DMS153 treated with DMSO at 0.1 percent for 48 hours (cell line): ENCODE measurements at regions not wholly inside any gene's neighbourhood (a gene's known extent, or its start where the extent isn't known, plus 50 kb on each side); places are given as distances from the start of the nearest gene placed in this dataset.

Experiments
- DNase-seq: peaks from one replicate; lab custom pipeline; 2025; ENCODE audit not compliant: unreplicated experiment; lab: John Stamatoyannopoulos, UW

DNA sequence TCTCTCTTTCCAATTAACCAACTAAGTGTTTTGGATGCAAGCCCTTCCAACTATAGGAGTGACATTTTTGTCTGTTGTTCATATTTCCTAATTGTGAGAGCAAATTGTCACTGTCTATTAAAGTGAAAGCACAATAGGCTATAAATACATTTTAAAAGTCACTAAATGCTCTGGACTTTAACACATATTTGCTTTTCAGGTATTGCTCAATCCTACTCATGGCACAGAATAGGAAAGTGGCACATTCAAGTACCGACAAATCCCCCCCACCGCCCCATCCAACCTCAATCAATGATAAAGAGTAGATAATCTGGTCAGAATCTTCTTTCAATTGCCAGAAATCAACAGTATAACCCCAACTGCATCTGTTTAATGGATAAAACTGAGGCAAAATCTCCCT lies 419.8 kb downstream of the PLK2 start:
- no peak for DNase-seq

DNA sequence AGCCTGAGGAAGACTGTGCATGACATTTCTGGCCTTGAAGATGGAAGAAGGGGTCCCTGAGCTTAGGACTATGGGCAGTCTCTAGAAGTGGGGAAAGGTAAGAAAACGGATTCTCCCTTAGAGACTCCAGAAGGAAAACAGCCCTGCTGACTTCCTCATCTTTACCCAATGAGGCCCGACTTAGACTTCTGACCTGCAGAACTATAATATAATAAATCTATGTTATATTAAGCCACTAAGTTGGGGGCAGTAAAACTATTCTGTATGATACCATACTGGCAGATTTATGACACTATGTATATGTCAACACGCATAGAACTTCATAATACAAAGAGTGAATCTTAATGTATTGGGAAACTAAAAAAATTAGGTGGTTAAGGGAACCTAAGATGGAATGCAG lies 422.0 kb downstream of the PLK2 start:
- no peak for DNase-seq

DNA sequence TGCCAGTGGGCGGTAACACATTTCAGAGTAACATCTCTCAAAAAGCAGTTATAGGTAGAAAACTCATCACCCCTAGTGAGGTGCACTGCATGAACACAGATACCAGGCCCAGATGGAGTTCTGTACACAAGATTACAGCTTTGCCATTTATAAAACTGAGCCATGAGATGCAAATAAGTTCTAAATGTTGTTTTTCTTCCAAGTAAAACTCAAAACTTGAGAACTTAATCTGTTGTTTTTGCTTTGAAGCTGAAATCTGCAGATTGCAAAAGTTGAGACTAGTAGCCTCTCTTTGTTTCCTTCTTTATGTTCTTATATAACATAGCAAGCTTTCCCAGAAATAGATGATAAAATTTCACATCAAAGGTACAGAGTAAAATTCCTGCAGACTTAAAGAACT lies 434.1 kb downstream of the PLK2 start:
- DNase-seq, result no peak

DNA sequence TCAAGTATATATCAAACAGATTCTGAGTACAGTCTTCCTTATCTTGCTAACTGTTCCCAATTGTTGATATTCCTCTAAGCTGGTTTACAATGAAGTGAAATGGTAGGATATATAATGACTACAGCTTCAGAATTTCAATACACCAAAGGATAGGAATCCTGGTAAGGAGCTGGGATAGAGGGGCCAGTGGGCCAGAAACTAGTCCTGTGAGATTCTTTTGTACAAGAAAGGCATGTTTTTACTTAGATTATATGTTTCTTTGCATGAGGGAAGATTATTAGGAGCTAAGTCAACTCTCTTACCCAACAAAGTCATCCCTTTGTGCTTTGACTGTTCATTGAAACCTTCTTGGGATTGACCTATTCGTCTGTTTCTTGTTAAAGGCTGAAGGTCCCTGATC lies 435.7 kb downstream of the PLK2 start:
- DNase-seq, result no peak

DNA sequence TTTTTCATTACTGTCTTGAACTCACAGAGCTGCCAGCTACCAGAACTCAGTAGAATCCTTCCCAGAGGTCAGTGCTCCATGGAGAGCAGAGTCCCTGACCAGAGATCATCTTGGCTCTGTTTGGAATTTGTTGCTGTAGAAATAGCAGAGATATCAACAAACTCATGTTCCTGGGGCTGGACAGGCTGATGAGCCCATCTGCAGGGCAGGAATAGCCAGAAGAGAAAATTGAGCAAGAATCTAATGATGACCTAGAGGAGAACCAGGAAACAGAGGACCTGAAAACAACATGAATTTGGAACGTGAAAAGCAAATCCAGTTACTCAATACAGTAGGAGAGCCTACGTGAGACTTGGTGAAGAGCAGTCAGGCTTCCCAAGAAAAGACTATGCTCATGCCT lies 437.8 kb downstream of the PLK2 start:
- no peak for DNase-seq

DNA sequence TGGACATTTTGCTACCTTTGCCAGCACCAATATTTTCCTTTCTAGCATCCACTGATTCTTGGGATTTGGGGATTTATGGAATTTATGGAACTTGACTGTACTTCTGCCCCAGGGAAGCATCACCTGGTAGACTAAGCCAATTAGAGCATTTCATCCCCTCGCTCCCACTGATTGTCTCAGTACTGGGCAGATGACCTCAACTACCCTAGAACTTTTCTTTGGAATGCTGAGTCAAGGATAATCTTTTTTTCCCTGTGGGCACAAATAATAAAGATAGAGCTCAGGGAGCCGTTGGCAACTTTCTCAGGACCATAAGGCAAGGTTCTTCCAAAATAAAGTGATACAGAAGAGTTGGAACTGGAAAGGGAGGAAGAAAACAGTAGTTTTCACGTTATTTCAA lies 438.4 kb downstream of the PLK2 start:
- no peak for DNase-seq

DNA sequence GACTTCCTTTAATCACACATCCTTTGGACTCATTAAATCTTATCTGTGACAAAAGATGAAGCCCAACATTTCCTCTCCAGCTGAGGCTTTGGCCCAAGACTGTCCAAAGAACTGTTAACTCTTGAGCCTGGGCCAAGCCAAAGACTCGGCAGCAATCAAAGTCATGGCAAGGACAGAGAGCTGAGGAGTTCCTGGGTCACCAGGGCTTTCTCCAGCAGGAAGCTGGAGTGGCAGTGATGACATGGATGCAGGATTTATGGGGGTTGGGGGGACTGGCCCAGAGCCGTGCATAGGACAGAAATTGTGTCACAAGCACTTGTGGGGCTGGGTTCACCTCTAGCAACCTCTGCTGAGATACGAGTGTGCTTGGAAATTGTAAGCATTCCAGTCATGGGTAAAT lies 440.3 kb downstream of the PLK2 start:
- DNase-seq, result no peak

DNA sequence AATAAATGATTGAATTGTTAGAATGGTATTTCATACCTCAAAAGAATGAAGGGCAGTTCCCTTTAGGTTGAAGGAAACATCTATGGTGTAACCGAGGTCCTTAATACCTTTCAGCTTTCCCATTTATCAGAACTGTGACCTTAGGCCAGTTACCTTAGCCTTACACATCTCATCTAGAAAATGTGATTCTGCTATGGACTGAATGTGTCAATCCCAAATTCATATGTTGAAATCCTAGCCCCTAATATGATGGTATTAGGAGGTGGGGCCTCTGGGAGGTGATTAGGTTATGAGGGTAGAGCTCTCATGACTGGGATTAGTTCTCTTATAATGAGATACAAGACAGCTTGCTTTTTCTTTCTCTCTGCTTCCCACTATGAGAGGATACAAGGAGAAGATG lies 441.9 kb downstream of the PLK2 start:
- no peak for DNase-seq

DNA sequence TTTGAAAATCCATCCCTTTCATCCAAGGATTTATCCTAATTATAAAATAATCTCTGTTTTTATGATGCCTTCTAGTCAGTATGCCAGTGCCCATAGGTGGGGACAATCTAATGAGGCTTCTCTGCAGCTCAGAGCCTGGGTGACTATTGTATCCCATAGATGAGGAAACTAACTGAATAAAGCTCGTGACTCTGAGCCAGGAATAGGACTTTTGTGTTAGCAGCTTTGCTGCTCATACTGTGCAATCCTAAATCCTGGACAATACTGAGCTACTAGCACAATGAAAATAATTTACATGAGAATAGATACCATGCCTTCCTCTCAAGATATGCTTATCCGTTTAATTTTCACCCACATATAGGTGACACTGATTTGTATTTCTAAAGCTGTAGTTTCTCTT lies 443.0 kb downstream of the PLK2 start:
- DNase-seq, result no peak

DNA sequence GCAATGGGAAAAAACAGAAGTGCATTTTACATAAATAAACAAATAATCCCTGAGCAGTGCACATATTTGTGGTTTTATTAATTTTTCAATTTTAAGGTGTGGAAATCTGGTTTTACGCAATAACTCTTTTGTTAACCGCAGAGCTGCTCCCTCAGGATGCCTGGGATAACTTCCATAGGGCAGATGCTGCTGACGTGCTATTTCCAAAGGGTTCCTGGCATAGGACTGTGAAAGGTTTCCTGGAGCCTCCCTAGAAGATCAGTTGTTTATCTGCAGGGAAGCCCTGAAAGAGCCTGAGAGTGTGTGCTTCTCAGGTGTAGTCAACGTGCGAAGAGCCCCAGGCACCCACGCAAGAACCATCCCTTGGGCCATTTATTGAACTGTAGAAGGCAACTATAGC lies 443.5 kb downstream of the PLK2 start:
- no peak for DNase-seq

DNA sequence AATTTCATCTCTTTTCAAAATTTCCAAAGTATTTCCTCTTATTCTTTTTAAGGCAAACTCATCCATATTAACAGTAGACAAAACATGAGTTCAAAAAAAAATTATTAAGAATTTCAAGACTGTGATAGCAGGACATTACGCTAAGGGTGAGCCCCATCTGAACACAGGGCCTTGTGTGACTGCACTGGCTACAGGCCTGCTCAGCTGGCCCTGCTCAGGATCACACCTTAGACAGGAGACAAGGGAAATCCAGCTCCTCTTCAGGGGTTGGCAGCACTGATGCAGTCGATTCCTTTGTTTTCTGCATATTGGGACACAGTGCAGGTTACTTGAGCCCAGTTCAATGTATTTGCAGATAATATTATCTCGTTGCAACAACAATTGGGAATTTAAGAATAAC lies 444.7 kb downstream of the PLK2 start:
- no peak for DNase-seq

DNA sequence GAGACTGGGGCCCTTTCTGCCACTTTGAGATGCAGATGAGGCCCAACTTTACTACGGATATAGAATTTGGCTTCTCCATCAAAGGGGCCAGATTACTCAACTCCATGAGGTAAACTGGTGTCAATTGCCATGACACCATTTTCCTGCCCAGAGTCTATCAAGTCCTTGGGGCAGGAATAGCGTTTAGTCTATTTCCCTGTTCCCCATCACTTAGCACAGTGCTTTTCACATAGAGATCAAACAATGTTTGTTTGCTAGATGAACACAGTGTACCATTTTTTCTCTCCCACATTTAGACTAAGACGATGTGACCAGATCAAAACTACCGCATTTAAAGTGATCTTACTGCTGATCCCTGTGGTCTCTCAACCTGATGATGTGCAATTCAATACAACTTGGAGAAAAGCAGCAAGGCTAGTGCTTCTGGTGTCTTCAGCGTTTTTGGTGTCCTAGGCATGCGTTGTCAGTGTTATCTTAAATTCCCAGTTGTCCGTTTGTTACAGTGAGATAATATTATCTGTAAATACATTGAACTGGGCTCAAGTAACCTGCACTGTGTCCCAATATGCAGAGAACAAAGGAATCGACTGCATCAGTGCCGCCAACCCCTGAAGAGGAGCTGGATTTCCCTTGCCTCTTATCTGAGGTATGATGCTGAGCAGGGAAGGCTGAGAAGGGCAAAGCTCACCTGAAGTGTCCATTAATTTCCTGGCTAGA lies 446.2 kb downstream of the PLK2 start:
- no peak for DNase-seq

DNA sequence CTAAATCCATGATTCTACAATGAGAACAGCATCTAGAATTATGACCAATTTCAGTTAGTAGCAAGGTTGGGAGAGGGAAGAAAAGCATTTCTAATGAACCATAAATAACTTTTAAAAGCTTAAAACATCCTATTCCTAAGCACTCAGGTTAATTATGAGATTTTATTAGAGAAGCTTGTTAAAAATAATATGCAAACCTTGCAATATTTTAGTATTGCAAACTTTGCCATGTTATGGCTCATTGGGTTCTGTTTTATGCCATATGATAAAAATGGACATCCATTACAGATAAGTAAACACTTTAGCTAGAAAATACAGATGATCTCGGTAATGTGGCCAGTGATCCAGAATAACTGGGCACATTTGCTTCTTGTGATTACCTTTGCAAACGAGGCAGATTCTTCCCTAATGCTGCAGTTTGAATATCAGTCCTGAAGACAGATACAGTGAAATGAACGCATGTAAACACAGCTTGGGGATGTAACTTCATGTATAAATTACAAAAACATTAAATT lies 447.0 kb downstream of the PLK2 start:
- DNase-seq, result no peak

DNA sequence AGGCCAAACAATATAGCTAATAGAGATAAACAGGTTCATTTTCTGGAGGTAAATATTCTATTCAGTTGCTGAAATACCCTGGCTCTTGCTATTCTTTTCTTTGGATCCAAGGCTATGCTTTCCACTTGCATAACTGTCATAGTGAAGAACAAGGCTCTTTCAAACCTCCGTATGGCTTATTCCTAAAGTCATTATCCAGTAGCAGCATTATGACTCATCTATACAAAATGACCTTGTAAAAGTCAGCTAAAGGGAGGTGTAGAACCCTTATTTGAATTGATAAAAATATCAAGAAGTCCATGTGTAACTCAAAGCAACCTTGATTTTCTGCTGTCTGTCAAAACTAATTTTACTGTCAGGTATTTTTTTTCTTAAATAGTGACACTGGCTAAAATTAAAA lies 447.8 kb downstream of the PLK2 start:
- DNase-seq, result no peak

DNA sequence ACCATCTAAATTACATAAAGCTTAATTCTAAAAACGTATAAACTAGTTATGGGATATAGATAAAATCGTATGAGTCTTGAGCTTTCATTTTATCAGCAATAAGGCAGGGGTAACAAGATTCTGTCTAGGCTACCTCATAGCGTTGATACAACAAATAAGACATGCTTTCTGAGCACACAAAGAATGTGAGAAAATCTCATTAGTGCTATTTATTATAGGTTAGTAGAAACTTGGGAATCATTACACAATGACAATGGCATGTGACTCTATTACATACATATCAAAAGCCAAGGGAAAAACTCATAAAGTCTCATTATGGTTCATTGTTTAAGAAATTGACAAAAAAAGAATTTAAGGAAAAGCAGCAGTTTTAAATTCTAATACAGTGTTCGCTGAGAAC lies 448.6 kb downstream of the PLK2 start:
- no peak for DNase-seq

DNA sequence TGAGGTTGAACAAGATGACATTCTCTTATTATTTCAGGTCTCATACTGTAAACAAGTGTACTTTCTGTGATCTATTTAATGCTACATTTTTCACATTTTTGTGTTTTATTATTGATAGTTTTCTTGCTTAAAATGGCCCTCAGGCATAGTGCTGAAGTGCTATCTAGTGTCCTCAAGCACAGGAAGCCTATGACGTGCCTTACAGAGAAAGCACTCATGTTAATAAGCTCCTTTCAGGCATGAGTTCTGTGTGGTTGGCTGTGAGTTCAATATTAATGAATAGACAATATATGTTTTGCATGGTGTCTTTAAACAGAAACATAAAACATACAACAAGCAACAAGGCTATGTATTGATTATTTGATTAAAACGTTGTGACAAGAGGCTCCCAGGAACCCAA lies 450.1 kb downstream of the PLK2 start:
- no peak for DNase-seq

DNA sequence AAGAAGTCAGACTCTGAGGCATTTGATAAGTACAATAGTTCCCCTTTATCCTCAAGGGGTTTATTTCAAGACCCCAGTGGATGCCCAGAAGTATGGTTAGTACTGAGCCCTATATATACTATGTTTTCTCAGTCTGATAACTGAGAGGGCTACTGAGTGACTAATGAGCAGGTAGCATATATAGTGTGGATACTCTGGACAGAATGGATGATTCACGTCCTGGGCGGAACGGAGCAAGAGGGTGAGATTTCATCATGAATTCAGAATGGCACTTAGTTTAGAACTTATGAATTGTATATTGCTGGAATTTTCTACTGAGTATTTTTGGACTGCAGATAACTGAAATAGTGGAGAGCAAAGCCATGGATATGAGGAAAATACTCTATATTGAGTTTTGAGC lies 457.6 kb downstream of the PLK2 start:
- DNase-seq, result no peak

DNA sequence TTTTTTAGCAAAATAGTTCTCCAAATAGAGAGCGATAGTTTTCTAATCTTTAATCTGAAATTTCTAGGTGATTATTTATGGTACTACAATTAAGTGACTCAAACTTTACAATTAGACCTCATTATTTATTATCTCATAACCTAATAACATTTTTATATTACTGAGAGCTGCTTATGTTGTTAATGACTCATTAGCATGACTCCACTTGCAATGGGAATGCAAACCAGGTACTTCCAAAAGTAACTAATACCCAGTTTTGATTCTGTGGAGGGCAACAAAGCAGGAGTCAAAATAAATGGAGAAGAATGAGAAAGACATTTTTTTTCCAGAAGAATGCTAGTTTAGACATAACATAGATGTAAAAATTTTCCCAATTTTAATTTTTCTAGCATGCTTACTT lies 466.0 kb downstream of the PLK2 start:
- DNase-seq, result no peak

DNA sequence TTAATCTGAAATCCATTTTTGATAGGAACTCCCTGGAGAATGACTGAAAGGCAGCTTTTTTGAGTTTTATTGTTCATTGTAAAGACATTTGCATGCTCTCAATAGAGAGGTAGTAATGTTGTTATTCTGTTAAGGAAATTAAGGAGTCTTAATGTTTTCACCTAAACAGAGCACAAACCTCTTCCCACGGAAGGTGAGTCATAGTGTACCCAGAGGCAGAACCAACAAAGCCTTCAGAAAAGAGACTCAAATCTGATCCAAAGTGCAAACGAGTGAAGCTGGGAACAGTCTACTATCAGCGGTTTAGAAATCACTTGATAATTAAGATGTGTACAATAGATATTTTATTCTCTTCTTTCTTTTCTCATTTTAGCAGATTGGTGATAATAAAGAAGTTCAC lies 470.5 kb downstream of the PLK2 start:
- no peak for DNase-seq

DNA sequence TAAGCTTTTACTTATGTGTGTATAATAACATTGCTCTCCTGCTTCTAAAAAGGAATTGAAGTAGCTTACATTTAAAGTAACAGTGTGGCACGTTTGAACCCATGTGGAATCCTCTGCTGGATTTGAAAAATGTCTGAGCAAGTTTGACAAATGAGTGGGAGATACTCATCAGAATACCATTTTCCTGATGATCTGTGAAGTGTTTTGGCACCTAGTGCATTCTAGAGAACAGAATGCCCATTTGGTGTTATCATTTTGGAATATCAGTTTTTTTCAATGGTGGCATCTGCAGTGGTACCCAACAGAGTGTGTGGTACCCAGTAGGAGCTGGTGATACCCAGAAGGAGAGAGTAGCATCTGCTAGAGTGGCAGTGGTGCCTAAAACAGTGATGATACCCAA lies 471.1 kb downstream of the PLK2 start:
- DNase-seq, result no peak

DNA sequence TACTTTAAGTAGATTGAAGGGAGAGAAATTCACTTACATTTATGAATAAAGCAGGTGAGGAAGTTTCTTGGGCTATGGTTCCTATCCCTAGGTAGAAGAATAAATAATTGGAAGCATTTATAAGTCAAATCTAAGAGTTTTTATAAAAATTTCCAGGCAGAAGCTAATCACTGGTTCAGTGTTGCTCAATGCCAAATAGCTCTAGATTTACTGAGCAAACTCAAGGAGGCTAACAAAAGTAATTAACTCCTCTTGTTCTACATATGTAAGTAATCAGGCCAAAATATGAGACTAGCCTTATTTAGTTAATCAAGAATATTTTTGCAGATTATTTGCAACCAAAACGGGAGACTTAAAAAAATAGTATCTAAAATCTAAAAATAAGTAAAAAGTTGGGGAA lies 472.3 kb downstream of the PLK2 start:
- DNase-seq, result no peak

DNA sequence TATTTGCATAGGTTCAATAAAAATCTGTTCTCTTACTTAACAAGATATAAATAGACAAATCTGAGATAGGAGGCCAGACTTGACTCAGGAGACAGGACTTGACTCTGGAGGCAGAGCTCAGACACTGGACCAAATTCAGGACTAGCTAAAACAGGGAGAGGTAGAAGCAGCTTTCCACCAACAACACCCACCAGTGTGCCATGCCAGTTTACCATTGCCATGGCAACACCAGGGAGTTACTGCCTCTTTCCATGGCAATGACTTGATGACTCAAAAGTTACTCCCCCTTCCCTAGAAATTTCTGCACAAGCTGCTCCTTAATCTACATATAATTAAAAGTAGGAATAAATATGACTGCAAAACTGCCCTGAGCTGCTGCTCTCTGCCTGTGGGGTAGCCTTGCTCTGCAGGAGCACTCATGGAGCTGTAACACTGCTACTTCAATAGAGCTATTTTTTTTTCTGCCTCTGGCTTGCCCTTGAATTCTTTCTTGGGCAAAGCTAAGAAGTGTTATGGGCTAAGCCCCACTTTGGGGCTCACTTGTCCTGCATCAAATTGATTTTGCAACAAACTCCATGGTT lies 473.0 kb downstream of the PLK2 start:
- DNase-seq, result no peak

DNA sequence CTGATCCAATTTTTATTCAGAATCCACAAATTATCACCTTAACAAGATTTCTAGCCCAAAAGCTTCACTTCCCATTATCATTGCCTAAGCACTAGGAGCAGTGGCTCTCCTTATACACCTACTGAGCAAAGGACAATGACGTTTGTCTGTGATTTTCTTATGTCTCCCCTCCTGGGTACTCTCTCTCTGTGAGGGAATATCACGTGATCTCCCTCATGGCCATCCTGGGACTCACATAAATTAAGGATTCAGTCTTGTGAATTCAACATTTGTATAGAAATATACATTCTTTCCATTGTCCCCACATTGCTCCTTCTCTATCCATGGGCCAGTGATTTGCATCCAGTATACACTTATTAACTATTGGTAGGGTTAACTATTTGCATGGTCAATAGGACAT lies 476.5 kb downstream of the PLK2 start:
- no peak for DNase-seq
